Right lobe of liver (tissue), 6 donors: ENCODE measurements at regions not wholly inside any gene's neighbourhood (a gene's known extent, or its start where the extent isn't known, plus 50 kb on each side); places are given as distances from the start of the nearest gene placed in this dataset.

Experiments
- ATAC-seq, 4 donors: fragments of 200-7000 bp; cut with Tn5 transposase; one replicate each; pipeline ENCODE4 v1.9.1; 2020; ENCODE audit warnings: mild to moderate bottlenecking in 4 of 4, moderate library complexity in 4 of 4
- DNase-seq, 3 donors: peaks; one replicate each; pipeline ENCODE4 v3.0.0-alpha.2; 2020
- H3K27ac ChIP-seq, 3 donors: fragments of 200-600 bp; one replicate each; pipeline ENCODE4 v1.8.0; 2022
- H3K27me3 ChIP-seq, 2 donors: fragments of 200-600 bp; one replicate each; pipeline ENCODE4 v1.8.0; 2022
- H3K36me3 ChIP-seq, 4 donors: fragments of 200-600 bp; sonication (generic) in 1 of 4; one replicate each; pipeline versions ENCODE4 v1.5.1 to v1.8.0; 2017 to 2022; ENCODE audit warnings: control low read depth in 1 of 4
- H3K4me1 ChIP-seq, 4 donors: fragments of 200-600 bp; sonication (generic) in 1 of 4; one replicate each; pipeline versions ENCODE4 v1.5.1 to v1.8.0; 2017 to 2022; ENCODE audit warnings: control low read depth in 1 of 4
- H3K4me3 ChIP-seq, 3 donors: fragments of 200-600 bp; one replicate each; pipeline ENCODE4 v1.8.0; 2022
- H3K9me3 ChIP-seq, 4 donors: fragments of 200-600 bp; sonication (generic) in 1 of 4; one replicate each; pipeline versions ENCODE4 v1.5.1 to v1.8.0; 2017 to 2022; ENCODE audit warnings: control low read depth in 1 of 4
- POLR2A ChIP-seq: fragments of 450-650 bp; IDR thresholded peaks from one replicate; pipeline ENCODE4 v1.6.1; 2017; ENCODE audit warnings: antibody characterized with exemption, mild to moderate bottlenecking
- WGBS: methylation state at CpG from one replicate; pipeline ENCODE4 v1.1.6; 2018; ENCODE audit warnings: low coverage, low lambda C conversion rate; ENCODE audit not compliant: insufficient coverage; ENCODE audit errors: missing lambda C conversion rate; 5-methylcytosine and 5-hydroxymethylcytosine counted together
- intact Hi-C, 2 donors: fragments of 100-400 bp; cut with DNase I; formaldehyde crosslinking; loops; one replicate each; pipeline versions ENCODE4 v1.11.2 to v1.14.1; 2022
- TF ChIP-seq, protein P1 (sequence below), 4 donors: fragments of 200-600 bp in 3 of 4; fragments of 450-650 bp in 1 of 4; IDR thresholded peaks; one replicate each; pipeline versions ENCODE4 v1.5.1 to v1.8.0; 2016 to 2022; ENCODE audit warnings: antibody characterized with exemption in 4 of 4, mild to moderate bottlenecking in 2 of 4
- donor health status: DM: no; HTN: yes; CAD: no.
- donor health status: DM: no; HTN: no; CAD: no.
- donor health status: DM: no; HTN: no; CAD: no.
- donor health status: DM: no; HTN: yes; CAD: no.
- donor health status: DM: no; HTN: yes; CAD: no.

DNA sequence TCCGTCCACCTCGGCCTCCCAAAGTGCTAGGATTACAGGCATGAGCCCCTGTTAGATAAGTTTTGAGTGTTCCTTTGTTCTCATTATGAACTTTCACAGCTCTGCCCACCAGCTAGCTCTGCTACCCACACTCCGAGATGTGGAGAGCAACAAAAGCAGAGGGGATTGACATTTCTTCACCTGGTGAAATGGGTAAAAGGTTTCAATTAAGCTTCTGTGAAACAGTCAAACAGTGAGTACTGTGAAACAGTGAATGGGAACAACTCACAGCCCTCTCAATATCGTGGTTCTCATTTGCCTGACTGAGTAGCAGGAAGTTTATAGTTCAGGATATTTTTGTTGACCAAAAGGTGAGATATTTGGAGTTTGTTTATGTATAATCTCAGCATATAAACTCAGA, 412.8 kb downstream of the CD83 start:
- H3K4me1 ChIP-seq, result no peaks in the 10 kb centered on the region
- no peak overlapping the region for H3K27ac ChIP-seq
- no peaks in the 10 kb centered on the region for H3K36me3 ChIP-seq
- TF ChIP-seq, protein P1, sequence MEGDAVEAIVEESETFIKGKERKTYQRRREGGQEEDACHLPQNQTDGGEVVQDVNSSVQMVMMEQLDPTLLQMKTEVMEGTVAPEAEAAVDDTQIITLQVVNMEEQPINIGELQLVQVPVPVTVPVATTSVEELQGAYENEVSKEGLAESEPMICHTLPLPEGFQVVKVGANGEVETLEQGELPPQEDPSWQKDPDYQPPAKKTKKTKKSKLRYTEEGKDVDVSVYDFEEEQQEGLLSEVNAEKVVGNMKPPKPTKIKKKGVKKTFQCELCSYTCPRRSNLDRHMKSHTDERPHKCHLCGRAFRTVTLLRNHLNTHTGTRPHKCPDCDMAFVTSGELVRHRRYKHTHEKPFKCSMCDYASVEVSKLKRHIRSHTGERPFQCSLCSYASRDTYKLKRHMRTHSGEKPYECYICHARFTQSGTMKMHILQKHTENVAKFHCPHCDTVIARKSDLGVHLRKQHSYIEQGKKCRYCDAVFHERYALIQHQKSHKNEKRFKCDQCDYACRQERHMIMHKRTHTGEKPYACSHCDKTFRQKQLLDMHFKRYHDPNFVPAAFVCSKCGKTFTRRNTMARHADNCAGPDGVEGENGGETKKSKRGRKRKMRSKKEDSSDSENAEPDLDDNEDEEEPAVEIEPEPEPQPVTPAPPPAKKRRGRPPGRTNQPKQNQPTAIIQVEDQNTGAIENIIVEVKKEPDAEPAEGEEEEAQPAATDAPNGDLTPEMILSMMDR (IDR thresholded peaks at IDR 0.05), result no peak
- no peak for TF ChIP-seq POLR2A
- no peak overlapping the region for H3K4me3 ChIP-seq
- no peak for ATAC-seq
- WGBS, result 38% methylated on average over 1 of the region's 4 CpGs
- no peaks in the 10 kb centered on the region for H3K27me3 ChIP-seq
- intact Hi-C loops, result no loop called here
- DNase-seq, result no peak
- H3K9me3 ChIP-seq, result no peaks in the 10 kb centered on the region

DNA sequence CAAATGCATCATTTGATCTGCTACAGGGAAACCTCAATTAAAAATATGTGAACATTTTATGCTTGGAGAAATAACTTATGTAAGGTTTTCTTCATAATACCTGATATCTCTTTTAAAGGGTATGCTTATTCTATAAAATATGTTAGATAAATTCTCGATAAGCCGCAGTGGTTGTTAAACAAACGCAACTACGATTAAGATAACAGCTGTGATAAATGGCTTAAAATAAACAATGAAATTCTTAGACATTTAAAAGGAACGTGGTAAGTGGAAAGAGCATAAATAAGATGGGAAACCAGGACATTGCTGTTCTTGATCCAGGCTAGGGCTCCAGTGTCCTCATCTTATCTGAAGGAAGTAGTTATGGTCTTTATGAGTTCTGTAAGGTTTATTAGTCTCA, 415.9 kb downstream of the CD83 start:
- TF ChIP-seq, protein P1 (IDR thresholded peaks at IDR 0.05), result no peak
- no peak for TF ChIP-seq POLR2A
- Histone ChIP-seq H3K36me3 (no peaks in the 10 kb centered on the region), H3K4me3 (no peak overlapping the region), H3K27me3 (no peaks in the 10 kb centered on the region), H3K4me1 (no peaks in the 10 kb centered on the region), H3K27ac (no peak overlapping the region), H3K9me3 (no peaks in the 10 kb centered on the region)
- ATAC-seq (no peak), DNase-seq (no peak)
- whole genome bisulfite sequencing, result 20% methylated on average over 5 of the region's 5 CpGs
- intact Hi-C loops, result no loop called here

DNA sequence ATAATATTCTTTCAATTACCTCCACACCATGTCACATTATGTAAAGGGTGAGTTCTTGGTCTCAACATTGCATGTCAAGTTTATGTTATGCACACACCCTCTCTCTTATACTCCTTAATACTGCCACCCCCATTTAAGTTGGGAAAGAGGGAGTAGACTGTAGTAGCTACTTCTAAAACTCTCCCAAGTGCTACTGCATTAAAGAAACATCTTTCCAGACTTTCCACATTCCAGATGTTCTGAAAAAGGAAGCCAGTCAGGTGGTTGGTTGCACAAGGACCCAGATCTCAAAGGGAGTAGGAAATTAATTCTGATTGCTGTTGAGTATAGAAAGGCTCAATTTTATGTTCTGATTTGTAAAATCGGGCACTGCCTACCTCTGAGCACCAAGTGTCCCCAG, 419.5 kb downstream of the CD83 start:
- 50% methylated on average over 1 of the region's 1 CpG for WGBS

DNA sequence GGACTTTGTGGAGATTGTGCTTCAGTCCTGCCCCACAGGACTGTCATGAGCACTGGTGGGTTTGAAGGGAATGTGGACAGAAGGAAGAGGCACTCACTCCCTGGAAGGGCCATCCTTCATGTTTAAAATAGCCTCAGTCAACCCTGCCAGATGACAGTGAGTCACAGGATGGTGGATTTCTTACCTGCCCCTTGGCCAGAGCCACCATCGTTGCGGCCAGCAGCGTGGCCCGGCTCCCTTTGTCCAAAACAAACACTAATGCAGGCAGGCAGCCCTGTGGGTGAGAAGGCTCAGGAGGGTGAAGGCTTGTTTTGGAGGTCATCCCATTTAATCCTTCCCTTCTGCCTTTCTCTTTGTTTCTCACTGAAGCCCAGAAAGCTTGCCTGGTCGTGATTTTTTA, 422.7 kb downstream of the CD83 start:
- 24% methylated on average over 5 of the region's 5 CpGs for WGBS
- H3K27me3 ChIP-seq, result no peaks in the 10 kb centered on the region
- intact Hi-C loops, result no loop called here
- no peak overlapping the region for H3K4me3 ChIP-seq
- TF ChIP-seq, protein P1 (IDR thresholded peaks at IDR 0.05), result no peak
- TF ChIP-seq POLR2A, result no peak
- no peak overlapping the region for H3K27ac ChIP-seq
- peaks cover 0 to 10% (median 4%) of the 10 kb centered on the region in 4 donors for H3K4me1 ChIP-seq
- no peaks in the 10 kb centered on the region for H3K36me3 ChIP-seq
- peak; percentile 77 to 90 (median 89) for DNase-seq
- no peaks in the 10 kb centered on the region for H3K9me3 ChIP-seq
- peak; percentile 98 to 100 (median 99) for ATAC-seq

More for the DNA sequence above, 419.5 kb downstream of the CD83 start:
- no peak overlapping the region for H3K4me3 ChIP-seq
- TF ChIP-seq POLR2A, result no peak
- TF ChIP-seq, protein P1 (IDR thresholded peaks at IDR 0.05), result no peak
- no peak overlapping the region for H3K27ac ChIP-seq
- no peaks in the 10 kb centered on the region for H3K9me3 ChIP-seq
- no peaks in the 10 kb centered on the region for H3K27me3 ChIP-seq
- intact Hi-C loops, result no loop called here
- ATAC-seq, result no peak
- H3K36me3 ChIP-seq, result no peaks in the 10 kb centered on the region
- H3K4me1 ChIP-seq, result peaks cover 0 to 10% (median 4%) of the 10 kb centered on the region in 4 donors
- DNase-seq, result no peak
